ENCODE measurements at regions not wholly inside any gene's neighbourhood (a gene's known extent, or its start where the extent isn't known, plus 50 kb on each side); places are given as distances from the start of the nearest gene placed in this dataset.

- no peak for DNase-seq
These were observed 234.8 kb downstream of the FOXD2 start for GRCh38 chr1:47672622-47673021.

GRCh38 chr1:47674189-47674588, 236.3 kb downstream of the FOXD2 start:
- no peak for DNase-seq

- DNase-seq, result no peak
These were observed 237.3 kb downstream of the FOXD2 start for GRCh38 chr1:47675047-47675675.

- no peak for DNase-seq
These were observed 237.9 kb downstream of the FOXD2 start for GRCh38 chr1:47675721-47676120.

GRCh38 chr1:47676311-47677054, 238.6 kb downstream of the FOXD2 start:
- no peak for DNase-seq

GRCh38 chr1:47677241-47677940, 239.5 kb downstream of the FOXD2 start:
- no peak for DNase-seq

- no peak for DNase-seq
These were observed 240.7 kb downstream of the FOXD2 start for GRCh38 chr1:47678464-47678980.

GRCh38 chr1:47679301-47679791, 241.5 kb downstream of the FOXD2 start:
- DNase-seq, result no peak

- no peak for DNase-seq
These were observed 242.0 kb downstream of the FOXD2 start for GRCh38 chr1:47679826-47680225.

GRCh38 chr1:47680815-47681475, 243.1 kb downstream of the FOXD2 start:
- no peak for DNase-seq

GRCh38 chr1:47681735-47682134, 243.9 kb downstream of the FOXD2 start:
- DNase-seq, result no peak

GRCh38 chr1:47682198-47682597, 244.4 kb downstream of the FOXD2 start:
- DNase-seq, result no peak

GRCh38 chr1:47682786-47683350, 245.0 kb downstream of the FOXD2 start:
- no peak for DNase-seq

- no peak for DNase-seq
These were observed 245.6 kb downstream of the FOXD2 start for GRCh38 chr1:47683401-47683800.

GRCh38 chr1:47684518-47684917, 246.7 kb downstream of the FOXD2 start:
- DNase-seq, result no peak

- no peak for DNase-seq
These were observed 247.3 kb downstream of the FOXD2 start for GRCh38 chr1:47684964-47685762.

- no peak for DNase-seq
These were observed 247.9 kb downstream of the FOXD2 start for GRCh38 chr1:47685763-47686066.

GRCh38 chr1:47686731-47687630, 249.1 kb downstream of the FOXD2 start:
- no peak for DNase-seq

- no peak for DNase-seq
These were observed 250.0 kb downstream of the FOXD2 start for GRCh38 chr1:47687631-47688460.
